K562 (cell line): ENCODE measurements at regions not wholly inside any gene's neighbourhood (a gene's known extent, or its start where the extent isn't known, plus 50 kb on each side); places are given as distances from the start of the nearest gene placed in this dataset.

Experiments
- ATAC-seq: fragments of 200-7000 bp; cut with Tn5 transposase; 3 replicates; pipeline ENCODE4 v1.9.1; 2020; ENCODE audit warnings: moderate library complexity
- BruUV-seq: library from RNA; stranded (reverse); fragments of 400-500 nt; replicated peaks from 2 replicates; lab custom pipeline; 2021; lab: Mats Ljungman, UMichigan
- CTCF ChIA-PET: fragments of 300-600 bp; formaldehyde crosslinking; extraction: SDS; loops from one replicate; lab custom pipeline; 2021; ENCODE audit warnings: low intra/inter-chr PET ratio; lab: Yijun Ruan, JAX
- POLR2A ChIA-PET: fragments of 300-600, 350-650 bp; sonication (Branson Sonifier 250); formaldehyde crosslinking; extraction: SDS; loops from one replicate; lab custom pipeline; 2021; ENCODE audit warnings: antibody characterized with exemption, inconsistent platforms; lab: Yijun Ruan, JAX
- DNase-seq, 4 experiments: peaks; one replicate each; pipeline versions ENCODE4 v3.0.0 to v3.0.0-alpha.2; 2011 to 2018; ENCODE audit warnings: low spot score in 3 of 4, mixed read lengths in 3 of 4; ENCODE audit errors: extremely low read depth in 1 of 4
- FAIRE-seq: peaks from 2 replicates; lab custom pipeline; 2011; peaks lifted over from hg19 to GRCh38; lab: Jason Lieb, UNC
- H2AFZ ChIP-seq: 2 replicates; pipeline ENCODE4 v1.6.0; 2011; ENCODE audit warnings: low read depth, low read length, control low read depth, inconsistent platforms
- H3K27ac ChIP-seq: fragments of 200-600 bp; 3 replicates; pipeline ENCODE4 v1.8.0; 2011; ENCODE audit warnings: low read depth, mild to moderate bottlenecking, control low read depth, inconsistent platforms, low read length, moderate library complexity, mixed read lengths; ENCODE audit errors: extremely low read depth
- H3K27me3 ChIP-seq, 2 experiments: fragments of 300-600 bp in 1 of 2; 2 replicates in 1 of 2; 3 replicates in 1 of 2; pipeline versions ENCODE4 v1.6.0 to v1.8.0; 2011; ENCODE audit warnings: inconsistent platforms in 2 of 2, low read length in 2 of 2, mild to moderate bottlenecking in 1 of 2, mixed read lengths in 1 of 2, moderate library complexity in 1 of 2; ENCODE audit not compliant: control insufficient read depth in 2 of 2, insufficient read depth in 2 of 2
- H3K36me3 ChIP-seq: fragments of 300-600 bp; 3 replicates; pipeline ENCODE4 v1.8.0; 2011; ENCODE audit warnings: mild to moderate bottlenecking, low read length, inconsistent platforms; ENCODE audit not compliant: control insufficient read depth, insufficient read depth
- H3K4me1 ChIP-seq, 2 experiments: fragments of 200-600 bp in 1 of 2; replicated peaks in 1 of 2; 2 replicates in 1 of 2; 3 replicates in 1 of 2; pipeline versions ENCODE4 v1.5.1 to v1.8.0; 2011; ENCODE audit warnings: inconsistent platforms in 2 of 2, low read length in 2 of 2, mild to moderate bottlenecking in 1 of 2, mixed read lengths in 1 of 2, moderate library complexity in 1 of 2; ENCODE audit not compliant: control insufficient read depth in 2 of 2, insufficient read depth in 2 of 2
- H3K4me2 ChIP-seq: 2 replicates; pipeline ENCODE4 v1.6.1; 2011; ENCODE audit warnings: low read length, control low read depth, inconsistent platforms, mixed read lengths; ENCODE audit not compliant: insufficient read depth
- H3K4me3 ChIP-seq: fragments of 200-600 bp; sonication (generic), shearing (Covaris generic); 2 replicates; pipeline ENCODE4 v1.5.1; 2016; ENCODE audit warnings: control low read depth, inconsistent platforms
- H3K79me2 ChIP-seq: fragments of 200-600 bp; 3 replicates; pipeline ENCODE4 v1.8.0; 2011; ENCODE audit warnings: low read length, inconsistent platforms; ENCODE audit not compliant: control insufficient read depth, insufficient read depth
- H3K9ac ChIP-seq, 2 experiments: 2 replicates each; pipeline versions ENCODE4 v1.6.0 to v1.6.1; 2011; ENCODE audit warnings: low read depth in 2 of 2, low read length in 2 of 2, control low read depth in 1 of 2, inconsistent platforms in 1 of 2, mild to moderate bottlenecking in 1 of 2, mixed read lengths in 1 of 2; ENCODE audit not compliant: insufficient read depth in 1 of 2
- H3K9me1 ChIP-seq: one replicate; pipeline ENCODE4 v1.6.0; 2011; ENCODE audit warnings: inconsistent platforms, mild to moderate bottlenecking, low read length, moderate library complexity; ENCODE audit not compliant: control insufficient read depth, insufficient read depth
- H3K9me3 ChIP-seq: replicated peaks from 2 replicates; pipeline ENCODE4 v1.5.1; 2011; ENCODE audit warnings: low read depth, low read length, inconsistent platforms; ENCODE audit not compliant: control insufficient read depth, insufficient read depth
- H4K20me1 ChIP-seq: replicated peaks from 2 replicates; pipeline ENCODE4 v1.6.1; 2011; ENCODE audit warnings: low read length, inconsistent platforms, mixed read lengths; ENCODE audit not compliant: control insufficient read depth, insufficient read depth
- HDAC3 ChIP-seq: fragments of 450-650 bp; IDR thresholded peaks from 2 replicates; pipeline ENCODE4 v1.6.1; 2018; ENCODE audit warnings: borderline replicate concordance, mild to moderate bottlenecking, moderate library complexity; ENCODE audit not compliant: partially characterized antibody
- TCF15 ChIP-seq: fragments of 250-450 bp; sonication (Bioruptor Pico); IDR thresholded peaks from 2 replicates; pipeline ENCODE4 v1.8.0; 2022; ENCODE audit warnings: moderate library complexity, mild to moderate bottlenecking, inconsistent platforms
- WGBS: fragments of 100-300 bp; shearing (Covaris generic); methylation state at CpG from one replicate; pipeline ENCODE4 v1.1.6; 2016; ENCODE audit warnings: low coverage, mixed read lengths; ENCODE audit not compliant: insufficient coverage; ENCODE audit errors: missing lambda C conversion rate; 5-methylcytosine and 5-hydroxymethylcytosine counted together
- in situ Hi-C: fragments of 300-500 bp; cut with MboI; formaldehyde crosslinking; loops from 4 replicates; pipeline ENCODE4 v1.15.0; 2018; ENCODE audit warnings: inconsistent platforms, mixed read lengths
- intact Hi-C: fragments of 100-400 bp; cut with micrococcal nuclease; formaldehyde crosslinking; loops from 2 replicates; pipeline ENCODE4 v1.14.2; 2022
- TF ChIP-seq, protein P1 (sequence below): sonication (generic); formaldehyde crosslinking; IDR thresholded peaks from 2 replicates; pipeline ENCODE4 v1.8.0; 2022; ENCODE audit warnings: mild to moderate bottlenecking, missing genetic modification reagents
- TF ChIP-seq, protein P2 (sequence below): IDR thresholded peaks from 2 replicates; pipeline ENCODE4 v1.6.1; 2012; ENCODE audit warnings: low read depth, low read length, improper control_type of control experiment, borderline replicate concordance

- intact Hi-C loops: no loop called here
Observed at GRCh38 chr2:117698287-117698686, 116.2 kb upstream of the DDX18 start.

More at GRCh38 chr2:117698287-117698686, 116.2 kb upstream of the DDX18 start:
- Histone ChIP-seq H3K9me3 (no peaks in the 10 kb centered on the region), H3K9ac (no peak overlapping the region), H3K27ac (no peak overlapping the region), H3K4me2 (no peak overlapping the region), H2AFZ (no peak overlapping the region), H3K36me3 (no peaks in the 10 kb centered on the region), H3K4me1 (no peaks in the 10 kb centered on the region), H3K9me1 (no peaks in the 10 kb centered on the region), H4K20me1 (no peaks in the 10 kb centered on the region), H3K27me3 (no peaks in the 10 kb centered on the region), H3K4me3 (no peak overlapping the region), H3K79me2 (no peaks in the 10 kb centered on the region)
- BruUV-seq: no TSS peak
- POLR2A ChIA-PET: no interaction called here
- 2% methylated on average over 4 of the region's 4 CpGs for WGBS
- TF ChIP-seq HDAC3: no peak
- no peak for TF ChIP-seq TCF15 (CRISPR knock-in tag)
- TF ChIP-seq, protein P1, sequence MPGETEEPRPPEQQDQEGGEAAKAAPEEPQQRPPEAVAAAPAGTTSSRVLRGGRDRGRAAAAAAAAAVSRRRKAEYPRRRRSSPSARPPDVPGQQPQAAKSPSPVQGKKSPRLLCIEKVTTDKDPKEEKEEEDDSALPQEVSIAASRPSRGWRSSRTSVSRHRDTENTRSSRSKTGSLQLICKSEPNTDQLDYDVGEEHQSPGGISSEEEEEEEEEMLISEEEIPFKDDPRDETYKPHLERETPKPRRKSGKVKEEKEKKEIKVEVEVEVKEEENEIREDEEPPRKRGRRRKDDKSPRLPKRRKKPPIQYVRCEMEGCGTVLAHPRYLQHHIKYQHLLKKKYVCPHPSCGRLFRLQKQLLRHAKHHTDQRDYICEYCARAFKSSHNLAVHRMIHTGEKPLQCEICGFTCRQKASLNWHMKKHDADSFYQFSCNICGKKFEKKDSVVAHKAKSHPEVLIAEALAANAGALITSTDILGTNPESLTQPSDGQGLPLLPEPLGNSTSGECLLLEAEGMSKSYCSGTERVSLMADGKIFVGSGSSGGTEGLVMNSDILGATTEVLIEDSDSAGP (CRISPR knock-in tag): no peak
- TF ChIP-seq, protein P2, sequence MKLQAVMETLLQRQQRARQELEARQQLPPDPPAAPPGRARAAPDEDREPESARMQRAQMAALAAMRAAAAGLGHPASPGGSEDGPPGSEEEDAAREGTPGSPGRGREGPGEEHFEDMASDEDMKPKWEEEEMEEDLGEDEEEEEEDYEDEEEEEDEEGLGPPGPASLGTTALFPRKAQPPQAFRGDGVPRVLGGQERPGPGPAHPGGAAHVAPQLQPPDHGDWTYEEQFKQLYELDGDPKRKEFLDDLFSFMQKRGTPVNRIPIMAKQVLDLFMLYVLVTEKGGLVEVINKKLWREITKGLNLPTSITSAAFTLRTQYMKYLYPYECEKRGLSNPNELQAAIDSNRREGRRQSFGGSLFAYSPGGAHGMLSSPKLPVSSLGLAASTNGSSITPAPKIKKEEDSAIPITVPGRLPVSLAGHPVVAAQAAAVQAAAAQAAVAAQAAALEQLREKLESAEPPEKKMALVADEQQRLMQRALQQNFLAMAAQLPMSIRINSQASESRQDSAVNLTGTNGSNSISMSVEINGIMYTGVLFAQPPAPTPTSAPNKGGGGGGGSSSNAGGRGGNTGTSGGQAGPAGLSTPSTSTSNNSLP: no peak
- in situ Hi-C loops: no loop called here
- DNase-seq (no peak), FAIRE-seq (no peak), ATAC-seq (no peak)
- CTCF ChIA-PET: no interaction called here
